H1 (cell line): ENCODE measurements at regions not wholly inside any gene's neighbourhood (a gene's known extent, or its start where the extent isn't known, plus 50 kb on each side); places are given as distances from the start of the nearest gene placed in this dataset.

ENCODE experiments used
- CTCF ChIP-seq, 3 experiments: IDR thresholded peaks; 1 replicate in 2 of 3; 2 replicates in 1 of 3; pipeline versions ENCODE4 v1.5.1 to v1.6.1; 2011; ENCODE audit warnings: low read length in 3 of 3, mild to moderate bottlenecking in 3 of 3, inconsistent platforms in 2 of 3, low read depth in 1 of 3, moderate library complexity in 1 of 3; ENCODE audit not compliant: insufficient read depth in 1 of 3; ENCODE audit errors: control extremely low read depth in 1 of 3
- EP300 ChIP-seq, 2 experiments: IDR thresholded peaks; 1 replicate in 1 of 2; 2 replicates in 1 of 2; pipeline ENCODE4 v1.6.1; 2011 to 2012; ENCODE audit warnings: low read depth in 2 of 2, low read length in 2 of 2, mild to moderate bottlenecking in 2 of 2, borderline replicate concordance in 1 of 2, inconsistent platforms in 1 of 2, moderate library complexity in 1 of 2
- EZH2 ChIP-seq: fragments of 200-600 bp; sonication (generic); IDR thresholded peaks from 2 replicates; pipeline ENCODE4 v1.7.1; 2012; ENCODE audit warnings: low read depth, mild to moderate bottlenecking, moderate library complexity, low read length, inconsistent platforms; ENCODE audit not compliant: severe bottlenecking
- GABPA ChIP-seq: IDR thresholded peaks from 2 replicates; pipeline ENCODE4 v1.6.1; 2011; ENCODE audit warnings: mild to moderate bottlenecking, low read length, moderate library complexity, borderline replicate concordance; ENCODE audit not compliant: insufficient read depth
- POLR2A ChIP-seq, 2 experiments: IDR thresholded peaks; 1 replicate in 1 of 2; 2 replicates in 1 of 2; pipeline ENCODE4 v1.6.1; 2011; ENCODE audit warnings: low read depth in 2 of 2, low read length in 2 of 2, mild to moderate bottlenecking in 2 of 2; ENCODE audit errors: control extremely low read depth in 1 of 2
- RAD21 ChIP-seq, 2 experiments: IDR thresholded peaks in 1 of 2; conservative IDR thresholded peaks in 1 of 2; 2 replicates each; pipeline ENCODE4 v1.6.1; 2011; ENCODE audit warnings: low read depth in 2 of 2, low read length in 2 of 2, improper control_type of control experiment in 1 of 2, inconsistent platforms in 1 of 2, mild to moderate bottlenecking in 1 of 2, moderate library complexity in 1 of 2
- RFX5 ChIP-seq: IDR thresholded peaks from 2 replicates; pipeline ENCODE4 v1.6.1; 2011; ENCODE audit warnings: low read depth, low read length, improper control_type of control experiment, borderline replicate concordance
- SP4 ChIP-seq: IDR thresholded peaks from 2 replicates; pipeline ENCODE4 v1.6.1; 2012; ENCODE audit warnings: low read length, inconsistent platforms
- TAF1 ChIP-seq: IDR thresholded peaks from 2 replicates; pipeline ENCODE4 v1.6.1; 2011; ENCODE audit warnings: mild to moderate bottlenecking, low read depth, low read length

GRCh38 chr13:40155201-40155600 lies 499.7 kb downstream of the COG6 start:
- TF ChIP-seq RAD21 (IDR thresholded peaks at IDR 0.05 in 1 of 2, conservative IDR thresholded peaks at IDR 0.05 in 1 of 2; ENCODE audit: low read depth in 2 of 2, low read length in 2 of 2), result no peak
- TF ChIP-seq EZH2, result no peak
- no peak for TF ChIP-seq POLR2A (IDR thresholded peaks at IDR 0.05; ENCODE audit: control extremely low read depth in 1 of 2, low read depth in 2 of 2, low read length in 2 of 2)
- no peak for TF ChIP-seq RFX5
- no peak for TF ChIP-seq CTCF (IDR thresholded peaks at IDR 0.05; ENCODE audit: control extremely low read depth in 1 of 3, insufficient read depth in 1 of 3, low read depth in 1 of 3, low read length in 3 of 3)
- no peak for TF ChIP-seq SP4
- no peak for TF ChIP-seq TAF1
- no peak for TF ChIP-seq GABPA
- TF ChIP-seq EP300 (IDR thresholded peaks at IDR 0.05; ENCODE audit: borderline replicate concordance in 1 of 2, low read depth in 2 of 2, low read length in 2 of 2), result no peak
